Spleen (tissue), 7 donors: ENCODE measurements at regions not wholly inside any gene's neighbourhood (a gene's known extent, or its start where the extent isn't known, plus 50 kb on each side); places are given as distances from the start of the nearest gene placed in this dataset.

ENCODE experiments used
- CTCF ChIP-seq, 11 experiments: fragments of 200-600 bp in 7 of 11; fragments of 450-650 bp in 4 of 11; sonication (generic) in 4 of 11; IDR thresholded peaks in 8 of 11; conservative IDR thresholded peaks in 3 of 11; 1 replicate in 7 of 11; 2 replicates in 4 of 11; pipeline versions ENCODE4 v1.4.0 to v1.8.0; 2016 to 2021; ENCODE audit warnings: antibody characterized with exemption in 11 of 11, inconsistent platforms in 4 of 11, mild to moderate bottlenecking in 1 of 11
- POLR2A ChIP-seq, 3 donors: fragments of 450-650 bp; IDR thresholded peaks; one replicate each; pipeline ENCODE4 v1.5.1; 2017; ENCODE audit warnings: antibody characterized with exemption in 3 of 3, mild to moderate bottlenecking in 1 of 3
- POLR2AphosphoS5 ChIP-seq, 3 donors: sonication (generic); formaldehyde crosslinking; IDR thresholded peaks; one replicate each; pipeline ENCODE4 v1.5.1; 2017; ENCODE audit warnings: antibody characterized with exemption in 3 of 3
- donor health status: DM: no; HTN: no; CAD: no; lungs with moderate emphysema.
- donor health status: DM: no; HTN: no; CAD: no.
- donor health status: DM: no; HTN: no; CAD: no.

- TF ChIP-seq CTCF (IDR thresholded peaks at IDR 0.05 in 8 of 11, conservative IDR thresholded peaks at IDR 0.05 in 3 of 11) (no peak), POLR2AphosphoS5 (IDR thresholded peaks at IDR 0.05) (no peak), POLR2A (IDR thresholded peaks at IDR 0.05) (no peak)
Measured at GRCh38 chr16:76214856-76215255, 62.3 kb upstream of the CNTNAP4 start.
